ENCODE measurements at regions not wholly inside any gene's neighbourhood (a gene's known extent, or its start where the extent isn't known, plus 50 kb on each side); places are given as distances from the start of the nearest gene placed in this dataset.

GRCh38 chr6:108771421-108771820 is 76.8 kb upstream of the ARMC2 start:
- TF ChIP-seq CTBP1 (IDR thresholded peaks at IDR 0.05; ENCODE audit: borderline replicate concordance) (no peak), SUZ12 (IDR thresholded peaks at IDR 0.05) (no peak), FOXM1 (IDR thresholded peaks at IDR 0.05; ENCODE audit: borderline replicate concordance) (no peak), FOXA1 (IDR thresholded peaks at IDR 0.05) (no peak), BHLHE40 (IDR thresholded peaks at IDR 0.05; ENCODE audit: borderline replicate concordance) (no peak), NFRKB (IDR thresholded peaks at IDR 0.05) (no peak), LEF1 (IDR thresholded peaks at IDR 0.05; ENCODE audit: borderline replicate concordance) (no peak), ZNF384 (IDR thresholded peaks at IDR 0.05) (no peak), TARDBP (IDR thresholded peaks at IDR 0.05) (no peak), SP1 (IDR thresholded peaks at IDR 0.05) (no peak)

Measured in HEK293T (cell line).